HPDE6-E6E7 (cell line): ENCODE measurements at regions not wholly inside any gene's neighbourhood (a gene's known extent, or its start where the extent isn't known, plus 50 kb on each side); places are given as distances from the start of the nearest gene placed in this dataset.

Source experiments
- DNase-seq: peaks from one replicate; pipeline ENCODE4 v3.0.0; 2011; ENCODE audit warnings: missing footprints; ENCODE audit errors: extremely low spot score

GRCh38 chr7:42758124-42758523, 153.7 kb downstream of the C7orf25 start:
- DNase-seq = no peak

GRCh38 chr7:42756841-42757240, 155.0 kb downstream of the C7orf25 start:
- no peak for DNase-seq

- no peak for DNase-seq
Observed at GRCh38 chr7:42753811-42754363, 158.0 kb downstream of the C7orf25 start.

GRCh38 chr7:42753367-42753766, 158.5 kb downstream of the C7orf25 start:
- DNase-seq = no peak

- DNase-seq = no peak
Observed at GRCh38 chr7:42750172-42750571, 161.7 kb downstream of the C7orf25 start.

- no peak for DNase-seq
Observed at GRCh38 chr7:42747044-42747443, 164.8 kb downstream of the C7orf25 start.

GRCh38 chr7:42746214-42746613, 165.7 kb downstream of the C7orf25 start:
- no peak for DNase-seq

GRCh38 chr7:42745357-42746059, 166.4 kb downstream of the C7orf25 start:
- no peak for DNase-seq

- DNase-seq = no peak
Observed at GRCh38 chr7:42744746-42745145, 167.1 kb downstream of the C7orf25 start.

GRCh38 chr7:42743077-42743858, 168.6 kb downstream of the C7orf25 start:
- no peak for DNase-seq

- DNase-seq = no peak
Observed at GRCh38 chr7:42742318-42742717, 169.6 kb downstream of the C7orf25 start.

- no peak for DNase-seq
Observed at GRCh38 chr7:42740408-42740807, 171.5 kb downstream of the C7orf25 start.

- no peak for DNase-seq
Observed at GRCh38 chr7:42739638-42740037, 172.2 kb downstream of the C7orf25 start.

- DNase-seq = peak; percentile 20
Observed at GRCh38 chr7:42736931-42737330, 174.9 kb downstream of the C7orf25 start.

GRCh38 chr7:42735081-42735480, 176.8 kb downstream of the C7orf25 start:
- DNase-seq = no peak

GRCh38 chr7:42734568-42734967, 177.3 kb downstream of the C7orf25 start:
- no peak for DNase-seq

GRCh38 chr7:42733040-42733439, 178.8 kb downstream of the C7orf25 start:
- no peak for DNase-seq

- DNase-seq = no peak
Observed at GRCh38 chr7:42730586-42730985, 181.3 kb downstream of the C7orf25 start.

- no peak for DNase-seq
Observed at GRCh38 chr7:42729053-42729765, 182.7 kb downstream of the C7orf25 start.

GRCh38 chr7:42727451-42727850, 184.4 kb downstream of the C7orf25 start:
- DNase-seq = no peak

GRCh38 chr7:42726066-42726785, 185.6 kb downstream of the C7orf25 start:
- DNase-seq = no peak

GRCh38 chr7:42722716-42723115, 189.2 kb downstream of the C7orf25 start:
- DNase-seq = no peak
